Parathyroid adenoma (tissue), 2 donors: ENCODE measurements at regions not wholly inside any gene's neighbourhood (a gene's known extent, or its start where the extent isn't known, plus 50 kb on each side); places are given as distances from the start of the nearest gene placed in this dataset.

Source experiments
- H2AFZ ChIP-seq: fragments of 300-600 bp; sonication (generic); one replicate; pipeline ENCODE4 v1.7.0; 2017; ENCODE audit warnings: antibody characterized with exemption, mild to moderate bottlenecking
- H3K27ac ChIP-seq: fragments of 300-600 bp; sonication (generic); one replicate; pipeline ENCODE4 v1.7.0; 2017
- H3K27me3 ChIP-seq: fragments of 300-600 bp; sonication (generic); one replicate; pipeline ENCODE4 v1.7.0; 2017; ENCODE audit warnings: low read length; ENCODE audit not compliant: control insufficient read depth, insufficient read depth
- H3K36me3 ChIP-seq: fragments of 300-600 bp; sonication (generic); one replicate; pipeline ENCODE4 v1.7.0; 2017; ENCODE audit warnings: low read length; ENCODE audit not compliant: control insufficient read depth, insufficient read depth
- H3K4me1 ChIP-seq: fragments of 300-600 bp; sonication (generic); one replicate; pipeline ENCODE4 v1.7.0; 2017; ENCODE audit warnings: control low read depth
- H3K4me2 ChIP-seq: fragments of 300-600 bp; sonication (generic); one replicate; pipeline ENCODE4 v1.7.0; 2017; ENCODE audit warnings: low read length
- H3K4me3 ChIP-seq: fragments of 300-600 bp; sonication (generic); one replicate; pipeline ENCODE4 v1.7.0; 2017; ENCODE audit warnings: low read depth, low read length
- H3K79me2 ChIP-seq: fragments of 300-600 bp; sonication (generic); one replicate; pipeline ENCODE4 v1.7.0; 2017; ENCODE audit warnings: control low read depth
- H3K9ac ChIP-seq: fragments of 300-600 bp; sonication (generic); one replicate; pipeline ENCODE4 v1.7.0; 2017; ENCODE audit warnings: mild to moderate bottlenecking
- H3K9me3 ChIP-seq: fragments of 300-600 bp; sonication (generic); one replicate; pipeline ENCODE4 v1.7.0; 2017; ENCODE audit warnings: low read length; ENCODE audit not compliant: control insufficient read depth
- CTCF ChIP-seq: fragments of 300-600 bp; sonication (generic); IDR thresholded peaks from one replicate; pipeline ENCODE4 v1.7.0; 2017; ENCODE audit warnings: antibody characterized with exemption, mild to moderate bottlenecking
- donor health status: primary hyperparathyroidism.

DNA sequence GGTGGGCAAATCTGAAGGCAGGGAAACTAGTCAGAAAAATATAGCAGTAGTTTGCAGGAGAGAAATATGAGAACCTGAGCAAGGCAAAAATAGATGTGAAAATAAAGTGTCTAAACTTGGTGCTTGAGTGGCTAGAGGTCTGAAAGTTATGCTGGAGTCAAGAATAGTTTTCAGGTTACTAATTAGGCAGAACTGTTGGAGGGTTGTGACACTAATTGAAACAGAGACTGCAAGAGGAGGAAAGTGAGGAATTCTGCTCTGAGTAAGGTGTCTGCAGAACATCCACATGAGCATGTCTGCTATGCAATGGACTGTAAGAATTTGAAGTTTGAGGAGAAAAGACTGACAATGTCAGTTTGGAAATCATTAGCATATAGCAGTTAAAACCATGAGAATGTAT lies 444.0 kb upstream of the LRRTM1 start:
- H3K9ac ChIP-seq = no peak overlapping the region
- H3K36me3 ChIP-seq = no peaks in the 10 kb centered on the region
- no peak overlapping the region for H3K4me3 ChIP-seq
- H3K9me3 ChIP-seq = no peaks in the 10 kb centered on the region
- H3K4me1 ChIP-seq = no peaks in the 10 kb centered on the region
- H3K4me2 ChIP-seq = no peak overlapping the region
- H2AFZ ChIP-seq = no peak overlapping the region
- no peak for TF ChIP-seq CTCF
- no peak overlapping the region for H3K27ac ChIP-seq
- H3K27me3 ChIP-seq = no peaks in the 10 kb centered on the region
- H3K79me2 ChIP-seq = no peaks in the 10 kb centered on the region

DNA sequence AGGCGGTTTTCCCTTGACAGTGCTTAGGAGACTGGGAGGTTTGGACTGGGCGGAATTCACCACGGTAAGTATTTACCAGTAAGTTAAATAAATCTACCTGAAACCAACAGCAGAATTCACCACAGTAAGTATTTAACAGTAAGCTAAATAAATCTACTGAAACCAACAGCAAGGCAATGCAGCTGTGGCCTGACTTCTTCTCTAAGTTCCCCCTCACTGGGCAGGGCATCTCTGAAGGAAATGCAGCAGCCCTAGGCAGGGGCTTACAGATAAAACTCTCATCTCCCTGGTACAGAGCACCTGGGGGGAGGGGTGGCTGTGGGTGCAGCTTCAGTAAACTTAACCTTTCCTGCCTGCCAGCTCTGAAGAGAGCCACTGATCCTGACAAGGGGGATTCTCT lies 432.5 kb upstream of the LRRTM1 start:
- H3K27ac ChIP-seq = no peak overlapping the region
- no peak for TF ChIP-seq CTCF
- no peak overlapping the region for H3K9ac ChIP-seq
- H2AFZ ChIP-seq = no peak overlapping the region
- H3K79me2 ChIP-seq = no peaks in the 10 kb centered on the region
- H3K36me3 ChIP-seq = no peaks in the 10 kb centered on the region
- no peak overlapping the region for H3K4me3 ChIP-seq
- H3K4me2 ChIP-seq = no peak overlapping the region
- H3K4me1 ChIP-seq = no peaks in the 10 kb centered on the region
- no peaks in the 10 kb centered on the region for H3K27me3 ChIP-seq
- no peaks in the 10 kb centered on the region for H3K9me3 ChIP-seq

DNA sequence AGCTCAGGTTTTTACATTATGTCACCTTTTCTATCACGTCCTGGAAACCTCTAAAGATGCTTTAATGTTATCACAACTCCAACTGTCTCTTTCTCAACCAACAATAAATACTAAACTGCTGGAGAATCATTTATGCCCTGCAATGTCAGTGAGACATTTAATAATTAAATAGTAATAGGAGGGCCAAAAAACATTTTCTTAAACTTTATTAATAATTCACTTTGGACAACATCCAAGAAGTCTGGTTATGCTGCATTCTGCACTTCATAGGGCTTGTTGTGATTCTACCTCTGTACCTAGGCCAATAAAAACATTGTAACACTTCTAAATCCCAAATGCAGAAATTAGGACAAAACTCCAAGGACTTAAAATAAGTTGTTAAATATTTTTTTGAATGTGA lies 420.4 kb upstream of the LRRTM1 start:
- no peaks in the 10 kb centered on the region for H3K36me3 ChIP-seq
- H3K4me2 ChIP-seq = no peak overlapping the region
- H3K4me3 ChIP-seq = no peak overlapping the region
- H3K27ac ChIP-seq = no peak overlapping the region
- no peak overlapping the region for H3K9ac ChIP-seq
- H3K9me3 ChIP-seq = no peaks in the 10 kb centered on the region
- no peaks in the 10 kb centered on the region for H3K4me1 ChIP-seq
- H3K79me2 ChIP-seq = no peaks in the 10 kb centered on the region
- no peaks in the 10 kb centered on the region for H3K27me3 ChIP-seq
- H2AFZ ChIP-seq = no peak overlapping the region
- TF ChIP-seq CTCF = no peak

DNA sequence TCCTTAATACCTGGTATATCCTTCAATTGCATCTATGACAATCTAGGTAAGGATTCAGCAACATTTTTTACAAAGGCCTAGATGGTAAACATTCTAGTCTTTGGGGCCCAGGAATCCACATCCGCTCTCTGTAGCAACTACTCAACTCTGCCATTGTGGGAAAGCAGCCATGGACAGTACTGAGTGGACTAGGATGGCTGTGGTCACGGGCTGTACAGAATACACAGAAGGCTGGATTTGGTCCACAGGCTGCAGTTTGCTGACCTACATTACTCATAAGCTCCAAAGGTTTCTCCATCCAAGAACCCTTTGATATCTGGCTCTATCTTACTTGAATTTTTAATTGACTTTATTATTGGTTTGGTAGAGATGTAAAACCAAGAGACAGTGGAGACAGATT lies 418.3 kb upstream of the LRRTM1 start:
- Histone ChIP-seq H3K27ac (no peak overlapping the region), H3K4me2 (no peak overlapping the region), H3K9me3 (no peaks in the 10 kb centered on the region), H3K4me3 (no peak overlapping the region), H3K27me3 (no peaks in the 10 kb centered on the region), H3K79me2 (no peaks in the 10 kb centered on the region), H3K36me3 (no peaks in the 10 kb centered on the region), H3K9ac (no peak overlapping the region), H3K4me1 (no peaks in the 10 kb centered on the region), H2AFZ (no peak overlapping the region)
- no peak for TF ChIP-seq CTCF

GRCh38 chr2:80719607-80720006 lies 415.1 kb upstream of the LRRTM1 start:
- Histone ChIP-seq H3K9ac (no peak overlapping the region), H3K4me2 (no peak overlapping the region), H3K36me3 (no peaks in the 10 kb centered on the region), H3K9me3 (no peaks in the 10 kb centered on the region), H3K27me3 (no peaks in the 10 kb centered on the region), H2AFZ (no peak overlapping the region), H3K4me1 (no peaks in the 10 kb centered on the region), H3K27ac (no peak overlapping the region), H3K4me3 (no peak overlapping the region), H3K79me2 (no peaks in the 10 kb centered on the region)
- TF ChIP-seq CTCF = no peak
